ENCODE measurements at regions not wholly inside any gene's neighbourhood (a gene's known extent, or its start where the extent isn't known, plus 50 kb on each side); places are given as distances from the start of the nearest gene placed in this dataset.

- no peaks in the 10 kb centered on the region for H3K27me3 ChIP-seq (ENCODE audit: control insufficient read depth, insufficient read depth, low read length)
Observed at GRCh38 chr3:72265256-72266015, 480.5 kb upstream of the PROK2 start.

GRCh38 chr3:72263223-72263990 lies 478.5 kb upstream of the PROK2 start:
- Histone ChIP-seq H3K36me3 (ENCODE audit: control insufficient read depth, insufficient read depth, low read length) (no peaks in the 10 kb centered on the region), H3K27ac (ENCODE audit: low read depth, low read length) (no peak overlapping the region), H3K9ac (ENCODE audit: low read depth, low read length) (no peak overlapping the region), H3K4me1 (ENCODE audit: control insufficient read depth, insufficient read depth, low read length) (peaks cover 9% of the 10 kb centered on the region), H3K4me3 (ENCODE audit: low read depth, low read length) (no peak overlapping the region), H3K9me3 (ENCODE audit: control insufficient read depth, insufficient read depth, low read length) (no peaks in the 10 kb centered on the region), H3K27me3 (ENCODE audit: control insufficient read depth, insufficient read depth, low read length) (no peaks in the 10 kb centered on the region)

More at GRCh38 chr3:72265256-72266015, 480.5 kb upstream of the PROK2 start:
- Histone ChIP-seq H3K4me3 (ENCODE audit: low read depth, low read length) (no peak overlapping the region), H3K9me3 (ENCODE audit: control insufficient read depth, insufficient read depth, low read length) (no peaks in the 10 kb centered on the region), H3K9ac (ENCODE audit: low read depth, low read length) (no peak overlapping the region), H3K4me1 (ENCODE audit: control insufficient read depth, insufficient read depth, low read length) (peaks cover 10% of the 10 kb centered on the region), H3K27ac (ENCODE audit: low read depth, low read length) (no peak overlapping the region), H3K36me3 (ENCODE audit: control insufficient read depth, insufficient read depth, low read length) (no peaks in the 10 kb centered on the region)

GRCh38 chr3:72262736-72263135 lies 477.8 kb upstream of the PROK2 start:
- Histone ChIP-seq H3K4me1 (ENCODE audit: control insufficient read depth, insufficient read depth, low read length) (peaks cover 15% of the 10 kb centered on the region), H3K4me3 (ENCODE audit: low read depth, low read length) (no peak overlapping the region), H3K9me3 (ENCODE audit: control insufficient read depth, insufficient read depth, low read length) (no peaks in the 10 kb centered on the region), H3K27me3 (ENCODE audit: control insufficient read depth, insufficient read depth, low read length) (no peaks in the 10 kb centered on the region), H3K36me3 (ENCODE audit: control insufficient read depth, insufficient read depth, low read length) (no peaks in the 10 kb centered on the region), H3K9ac (ENCODE audit: low read depth, low read length) (no peak overlapping the region), H3K27ac (ENCODE audit: low read depth, low read length) (no peak overlapping the region)

- no peak overlapping the region for H3K27ac ChIP-seq (ENCODE audit: low read depth, low read length)
- no peaks in the 10 kb centered on the region for H3K9me3 ChIP-seq (ENCODE audit: control insufficient read depth, insufficient read depth, low read length)
- no peak overlapping the region for H3K4me3 ChIP-seq (ENCODE audit: low read depth, low read length)
Observed at GRCh38 chr3:72261566-72262564, 476.9 kb upstream of the PROK2 start.

GRCh38 chr3:72260588-72260910 lies 475.6 kb upstream of the PROK2 start:
- Histone ChIP-seq H3K4me3 (ENCODE audit: low read depth, low read length) (no peak overlapping the region), H3K9ac (ENCODE audit: low read depth, low read length) (no peak overlapping the region), H3K27ac (ENCODE audit: low read depth, low read length) (no peak overlapping the region), H3K9me3 (ENCODE audit: control insufficient read depth, insufficient read depth, low read length) (no peaks in the 10 kb centered on the region), H3K36me3 (ENCODE audit: control insufficient read depth, insufficient read depth, low read length) (no peaks in the 10 kb centered on the region), H3K4me1 (ENCODE audit: control insufficient read depth, insufficient read depth, low read length) (peaks cover 23% of the 10 kb centered on the region), H3K27me3 (ENCODE audit: control insufficient read depth, insufficient read depth, low read length) (no peaks in the 10 kb centered on the region)

More at GRCh38 chr3:72261566-72262564, 476.9 kb upstream of the PROK2 start:
- H3K9ac ChIP-seq (ENCODE audit: low read depth, low read length): no peak overlapping the region
- H3K4me1 ChIP-seq (ENCODE audit: control insufficient read depth, insufficient read depth, low read length): peaks cover 15% of the 10 kb centered on the region
- H3K27me3 ChIP-seq (ENCODE audit: control insufficient read depth, insufficient read depth, low read length): no peaks in the 10 kb centered on the region
- no peaks in the 10 kb centered on the region for H3K36me3 ChIP-seq (ENCODE audit: control insufficient read depth, insufficient read depth, low read length)

GRCh38 chr3:72259755-72260587 lies 475.0 kb upstream of the PROK2 start:
- Histone ChIP-seq H3K9ac (ENCODE audit: low read depth, low read length) (no peak overlapping the region), H3K36me3 (ENCODE audit: control insufficient read depth, insufficient read depth, low read length) (no peaks in the 10 kb centered on the region), H3K4me1 (ENCODE audit: control insufficient read depth, insufficient read depth, low read length) (peaks cover 18% of the 10 kb centered on the region; the same call in 1 of the 2 replicates), H3K9me3 (ENCODE audit: control insufficient read depth, insufficient read depth, low read length) (no peaks in the 10 kb centered on the region), H3K27me3 (ENCODE audit: control insufficient read depth, insufficient read depth, low read length) (no peaks in the 10 kb centered on the region), H3K4me3 (ENCODE audit: low read depth, low read length) (no peak overlapping the region), H3K27ac (ENCODE audit: low read depth, low read length) (no peak overlapping the region)

GRCh38 chr3:72258361-72259141 lies 473.6 kb upstream of the PROK2 start:
- Histone ChIP-seq H3K4me1 (ENCODE audit: control insufficient read depth, insufficient read depth, low read length) (peaks cover 18% of the 10 kb centered on the region; the same call in 1 of the 2 replicates), H3K36me3 (ENCODE audit: control insufficient read depth, insufficient read depth, low read length) (no peaks in the 10 kb centered on the region), H3K27ac (ENCODE audit: low read depth, low read length) (peak overlapping the region; percentile 13), H3K9ac (ENCODE audit: low read depth, low read length) (no peak overlapping the region), H3K9me3 (ENCODE audit: control insufficient read depth, insufficient read depth, low read length) (no peaks in the 10 kb centered on the region), H3K4me3 (ENCODE audit: low read depth, low read length) (no peak overlapping the region), H3K27me3 (ENCODE audit: control insufficient read depth, insufficient read depth, low read length) (no peaks in the 10 kb centered on the region)

GRCh38 chr3:72257738-72258137 lies 472.8 kb upstream of the PROK2 start:
- H3K36me3 ChIP-seq (ENCODE audit: control insufficient read depth, insufficient read depth, low read length): no peaks in the 10 kb centered on the region
- H3K9ac ChIP-seq (ENCODE audit: low read depth, low read length): no peak overlapping the region
- H3K9me3 ChIP-seq (ENCODE audit: control insufficient read depth, insufficient read depth, low read length): no peaks in the 10 kb centered on the region
- H3K4me3 ChIP-seq (ENCODE audit: low read depth, low read length): no peak overlapping the region
- H3K4me1 ChIP-seq (ENCODE audit: control insufficient read depth, insufficient read depth, low read length): peaks cover 18% of the 10 kb centered on the region; the same call in 1 of the 2 replicates
- no peaks in the 10 kb centered on the region for H3K27me3 ChIP-seq (ENCODE audit: control insufficient read depth, insufficient read depth, low read length)
- no peak overlapping the region for H3K27ac ChIP-seq (ENCODE audit: low read depth, low read length)

- Histone ChIP-seq H3K4me1 (ENCODE audit: control insufficient read depth, insufficient read depth, low read length) (peaks cover 18% of the 10 kb centered on the region; the same call in 1 of the 2 replicates), H3K36me3 (ENCODE audit: control insufficient read depth, insufficient read depth, low read length) (no peaks in the 10 kb centered on the region), H3K9ac (ENCODE audit: low read depth, low read length) (no peak overlapping the region), H3K27ac (ENCODE audit: low read depth, low read length) (no peak overlapping the region), H3K4me3 (ENCODE audit: low read depth, low read length) (no peak overlapping the region), H3K9me3 (ENCODE audit: control insufficient read depth, insufficient read depth, low read length) (no peaks in the 10 kb centered on the region), H3K27me3 (ENCODE audit: control insufficient read depth, insufficient read depth, low read length) (no peaks in the 10 kb centered on the region)
Observed at GRCh38 chr3:72257203-72257602, 472.3 kb upstream of the PROK2 start.

All from HUES48 (cell line).